ENCODE measurements at regions not wholly inside any gene's neighbourhood (a gene's known extent, or its start where the extent isn't known, plus 50 kb on each side); places are given as distances from the start of the nearest gene placed in this dataset.

- peak; percentile 61 to 67; a peak in 3 of 4 replicates for TF ChIP-seq HMGXB4 (CRISPR knock-in tag; IDR thresholded peaks at IDR 0.05; ENCODE audit: borderline replicate concordance in 1 of 2, low read depth in 1 of 2)
- 0 out of 2 replicates have a peak, but pooled peaks have one; percentile 66 for TF ChIP-seq ERF (CRISPR knock-in tag; IDR thresholded peaks at IDR 0.05)
- peak; percentile 66; the same call in 1 of the 2 replicates for TF ChIP-seq ZNF784 (CRISPR knock-in tag; IDR thresholded peaks at IDR 0.05; ENCODE audit: borderline replicate concordance)
- TF ChIP-seq ZNF441 (CRISPR knock-in tag; IDR thresholded peaks at IDR 0.05; ENCODE audit: borderline replicate concordance), result 0 out of 2 replicates have a peak, but pooled peaks have one; percentile 51
- TF ChIP-seq ZNF24 (IDR thresholded peaks at IDR 0.05), result no peak
- TF ChIP-seq FOXO1 (CRISPR knock-in tag; IDR thresholded peaks at IDR 0.05), result peak; percentile 47; the same call in 1 of the 2 replicates
- TF ChIP-seq CCDC6 (CRISPR knock-in tag; IDR thresholded peaks at IDR 0.05), result peak; percentile 37; the same call in 1 of the 2 replicates
- peak; percentile 63; the same call in 1 of the 2 replicates for TF ChIP-seq SMC3 (IDR thresholded peaks at IDR 0.05; ENCODE audit: low read length)
- TF ChIP-seq GLI4 (CRISPR knock-in tag; IDR thresholded peaks at IDR 0.05; ENCODE audit: borderline replicate concordance), result no peak
- peak; percentile 80 for TF ChIP-seq YY1 (IDR thresholded peaks at IDR 0.05; ENCODE audit: insufficient read depth, insufficient replicate concordance, low read depth, low read length)
- no peak for TF ChIP-seq NONO (IDR thresholded peaks at IDR 0.05)
- TF ChIP-seq NONO (CRISPR knock-in tag; conservative IDR thresholded peaks at IDR 0.05), result peak; percentile 54; the same call in 1 of the 2 replicates
- peak; percentile 36; the same call in 1 of the 2 replicates for TF ChIP-seq GATAD1 (CRISPR knock-in tag; IDR thresholded peaks at IDR 0.05)
- TF ChIP-seq POGK (CRISPR knock-in tag; conservative IDR thresholded peaks at IDR 0.05), result peak; percentile 51; the same call in 1 of the 2 replicates
- TF ChIP-seq ZNF503 (CRISPR knock-in tag; IDR thresholded peaks at IDR 0.05), result no peak
- TF ChIP-seq ZNF574 (CRISPR knock-in tag; IDR thresholded peaks at IDR 0.05), result peak; percentile 64
- TF ChIP-seq KLF16 (CRISPR knock-in tag; IDR thresholded peaks at IDR 0.05), result peak in 1 of 2 experiments; percentile 45; a peak in 1 of 4 replicates
Observed at GRCh38 chr18:47748847-47749599, 181.4 kb downstream of the SMAD2 start (continued).
